K562 (cell line): ENCODE measurements at regions not wholly inside any gene's neighbourhood (a gene's known extent, or its start where the extent isn't known, plus 50 kb on each side); places are given as distances from the start of the nearest gene placed in this dataset.

Source experiments
- ATAC-seq: fragments of 200-7000 bp; cut with Tn5 transposase; 3 replicates; pipeline ENCODE4 v1.9.1; 2020; ENCODE audit warnings: moderate library complexity
- BruUV-seq: library from RNA; stranded (reverse); fragments of 400-500 nt; replicated peaks from 2 replicates; lab custom pipeline; 2021; lab: Mats Ljungman, UMichigan
- CTCF ChIA-PET: fragments of 300-600 bp; formaldehyde crosslinking; extraction: SDS; loops from one replicate; lab custom pipeline; 2021; ENCODE audit warnings: low intra/inter-chr PET ratio; lab: Yijun Ruan, JAX
- POLR2A ChIA-PET: fragments of 300-600, 350-650 bp; sonication (Branson Sonifier 250); formaldehyde crosslinking; extraction: SDS; loops from one replicate; lab custom pipeline; 2021; ENCODE audit warnings: antibody characterized with exemption, inconsistent platforms; lab: Yijun Ruan, JAX
- DNase-seq, 4 experiments: peaks; one replicate each; pipeline versions ENCODE4 v3.0.0 to v3.0.0-alpha.2; 2011 to 2018; ENCODE audit warnings: low spot score in 3 of 4, mixed read lengths in 3 of 4; ENCODE audit errors: extremely low read depth in 1 of 4
- FAIRE-seq: peaks from 2 replicates; lab custom pipeline; 2011; peaks lifted over from hg19 to GRCh38; lab: Jason Lieb, UNC
- H2AFZ ChIP-seq: 2 replicates; pipeline ENCODE4 v1.6.0; 2011; ENCODE audit warnings: low read depth, low read length, control low read depth, inconsistent platforms
- H3K27ac ChIP-seq: fragments of 200-600 bp; 3 replicates; pipeline ENCODE4 v1.8.0; 2011; ENCODE audit warnings: low read depth, mild to moderate bottlenecking, control low read depth, inconsistent platforms, low read length, moderate library complexity, mixed read lengths; ENCODE audit errors: extremely low read depth
- H3K27me3 ChIP-seq, 2 experiments: fragments of 300-600 bp in 1 of 2; 2 replicates in 1 of 2; 3 replicates in 1 of 2; pipeline versions ENCODE4 v1.6.0 to v1.8.0; 2011; ENCODE audit warnings: inconsistent platforms in 2 of 2, low read length in 2 of 2, mild to moderate bottlenecking in 1 of 2, mixed read lengths in 1 of 2, moderate library complexity in 1 of 2; ENCODE audit not compliant: control insufficient read depth in 2 of 2, insufficient read depth in 2 of 2
- H3K36me3 ChIP-seq: fragments of 300-600 bp; 3 replicates; pipeline ENCODE4 v1.8.0; 2011; ENCODE audit warnings: mild to moderate bottlenecking, low read length, inconsistent platforms; ENCODE audit not compliant: control insufficient read depth, insufficient read depth
- H3K4me1 ChIP-seq, 2 experiments: fragments of 200-600 bp in 1 of 2; replicated peaks in 1 of 2; 2 replicates in 1 of 2; 3 replicates in 1 of 2; pipeline versions ENCODE4 v1.5.1 to v1.8.0; 2011; ENCODE audit warnings: inconsistent platforms in 2 of 2, low read length in 2 of 2, mild to moderate bottlenecking in 1 of 2, mixed read lengths in 1 of 2, moderate library complexity in 1 of 2; ENCODE audit not compliant: control insufficient read depth in 2 of 2, insufficient read depth in 2 of 2
- H3K4me2 ChIP-seq: 2 replicates; pipeline ENCODE4 v1.6.1; 2011; ENCODE audit warnings: low read length, control low read depth, inconsistent platforms, mixed read lengths; ENCODE audit not compliant: insufficient read depth
- H3K4me3 ChIP-seq: fragments of 200-600 bp; sonication (generic), shearing (Covaris generic); 2 replicates; pipeline ENCODE4 v1.5.1; 2016; ENCODE audit warnings: control low read depth, inconsistent platforms
- H3K79me2 ChIP-seq: fragments of 200-600 bp; 3 replicates; pipeline ENCODE4 v1.8.0; 2011; ENCODE audit warnings: low read length, inconsistent platforms; ENCODE audit not compliant: control insufficient read depth, insufficient read depth
- H3K9ac ChIP-seq, 2 experiments: 2 replicates each; pipeline versions ENCODE4 v1.6.0 to v1.6.1; 2011; ENCODE audit warnings: low read depth in 2 of 2, low read length in 2 of 2, control low read depth in 1 of 2, inconsistent platforms in 1 of 2, mild to moderate bottlenecking in 1 of 2, mixed read lengths in 1 of 2; ENCODE audit not compliant: insufficient read depth in 1 of 2
- H3K9me1 ChIP-seq: one replicate; pipeline ENCODE4 v1.6.0; 2011; ENCODE audit warnings: inconsistent platforms, mild to moderate bottlenecking, low read length, moderate library complexity; ENCODE audit not compliant: control insufficient read depth, insufficient read depth
- H3K9me3 ChIP-seq: replicated peaks from 2 replicates; pipeline ENCODE4 v1.5.1; 2011; ENCODE audit warnings: low read depth, low read length, inconsistent platforms; ENCODE audit not compliant: control insufficient read depth, insufficient read depth
- H4K20me1 ChIP-seq: replicated peaks from 2 replicates; pipeline ENCODE4 v1.6.1; 2011; ENCODE audit warnings: low read length, inconsistent platforms, mixed read lengths; ENCODE audit not compliant: control insufficient read depth, insufficient read depth
- CHD2 ChIP-seq: IDR thresholded peaks from 2 replicates; pipeline ENCODE4 v1.6.1; 2011; ENCODE audit warnings: low read depth, low read length
- MTA1 ChIP-seq: fragments of 450-650 bp; IDR thresholded peaks from 2 replicates; pipeline ENCODE4 v1.6.1; 2017; ENCODE audit warnings: borderline replicate concordance
- NCOA4 ChIP-seq: fragments of 450-650 bp; IDR thresholded peaks from 2 replicates; pipeline ENCODE4 v1.6.1; 2018; ENCODE audit warnings: mild to moderate bottlenecking; ENCODE audit not compliant: partially characterized antibody
- RBM15 ChIP-seq: fragments of 200-400 bp; formaldehyde crosslinking; IDR thresholded peaks from 2 replicates; pipeline ENCODE4 v1.6.1; 2018; ENCODE audit warnings: mild to moderate bottlenecking, low read length, moderate library complexity; ENCODE audit not compliant: insufficient read depth
- THAP7 ChIP-seq: fragments of 250-450 bp; sonication (Bioruptor Pico); IDR thresholded peaks from 2 replicates; pipeline ENCODE4 v1.5.0; 2021
- WGBS: fragments of 100-300 bp; shearing (Covaris generic); methylation state at CpG from one replicate; pipeline ENCODE4 v1.1.6; 2016; ENCODE audit warnings: low coverage, mixed read lengths; ENCODE audit not compliant: insufficient coverage; ENCODE audit errors: missing lambda C conversion rate; 5-methylcytosine and 5-hydroxymethylcytosine counted together
- in situ Hi-C: fragments of 300-500 bp; cut with MboI; formaldehyde crosslinking; loops from 4 replicates; pipeline ENCODE4 v1.15.0; 2018; ENCODE audit warnings: inconsistent platforms, mixed read lengths
- intact Hi-C: fragments of 100-400 bp; cut with micrococcal nuclease; formaldehyde crosslinking; loops from 2 replicates; pipeline ENCODE4 v1.14.2; 2022
- TF ChIP-seq, protein P1 (sequence below), 2 experiments: IDR thresholded peaks in 1 of 2; conservative IDR thresholded peaks in 1 of 2; 2 replicates each; pipeline ENCODE4 v1.6.1; 2016; ENCODE audit warnings: low read depth in 2 of 2, mild to moderate bottlenecking in 1 of 2, missing compliant biosample characterization in 1 of 2, missing genetic modification characterization in 1 of 2, moderate library complexity in 1 of 2

GRCh38 chr11:7869467-7869866, 61.6 kb downstream of the OR10A6 start:
- no peaks in the 10 kb centered on the region for H3K4me1 ChIP-seq
- in situ Hi-C loops (no loop called here), intact Hi-C loops (no loop called here)
- ATAC-seq (no peak), FAIRE-seq (no peak), DNase-seq (no peak)
- no TSS peak for BruUV-seq
- POLR2A ChIA-PET, result no interaction called here
- no peak overlapping the region for H2AFZ ChIP-seq
- H3K4me3 ChIP-seq, result no peak overlapping the region
- H3K27ac ChIP-seq, result no peak overlapping the region
- H3K9me3 ChIP-seq, result no peaks in the 10 kb centered on the region
- H3K27me3 ChIP-seq, result no peaks in the 10 kb centered on the region
- no peaks in the 10 kb centered on the region for H3K79me2 ChIP-seq
- no peaks in the 10 kb centered on the region for H3K9me1 ChIP-seq
- CTCF ChIA-PET, result no interaction called here
- H4K20me1 ChIP-seq, result no peaks in the 10 kb centered on the region
- H3K9ac ChIP-seq, result no peak overlapping the region
- H3K4me2 ChIP-seq, result no peak overlapping the region
- TF ChIP-seq THAP7 (CRISPR knock-in tag) (no peak), CHD2 (no peak), RBM15 (no peak), NCOA4 (no peak), MTA1 (no peak)
- TF ChIP-seq, protein P1, sequence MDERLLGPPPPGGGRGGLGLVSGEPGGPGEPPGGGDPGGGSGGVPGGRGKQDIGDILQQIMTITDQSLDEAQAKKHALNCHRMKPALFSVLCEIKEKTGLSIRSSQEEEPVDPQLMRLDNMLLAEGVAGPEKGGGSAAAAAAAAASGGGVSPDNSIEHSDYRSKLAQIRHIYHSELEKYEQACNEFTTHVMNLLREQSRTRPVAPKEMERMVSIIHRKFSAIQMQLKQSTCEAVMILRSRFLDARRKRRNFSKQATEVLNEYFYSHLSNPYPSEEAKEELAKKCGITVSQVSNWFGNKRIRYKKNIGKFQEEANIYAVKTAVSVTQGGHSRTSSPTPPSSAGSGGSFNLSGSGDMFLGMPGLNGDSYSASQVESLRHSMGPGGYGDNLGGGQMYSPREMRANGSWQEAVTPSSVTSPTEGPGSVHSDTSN (CRISPR knock-in tag; IDR thresholded peaks at IDR 0.05; ENCODE audit: low read depth), result no peak
- TF ChIP-seq, protein P1 (tag; conservative IDR thresholded peaks at IDR 0.05; ENCODE audit: low read depth), result no peak
- no peaks in the 10 kb centered on the region for H3K36me3 ChIP-seq
- 0% methylated on average over 1 of the region's 1 CpG for WGBS
